Right lobe of liver (tissue), 4 donors: ENCODE measurements at regions not wholly inside any gene's neighbourhood (a gene's known extent, or its start where the extent isn't known, plus 50 kb on each side); places are given as distances from the start of the nearest gene placed in this dataset.

Experiments
- POLR2A ChIP-seq: fragments of 450-650 bp; IDR thresholded peaks from one replicate; pipeline ENCODE4 v1.6.1; 2017; ENCODE audit warnings: antibody characterized with exemption, mild to moderate bottlenecking
- TF ChIP-seq, protein P1 (sequence below), 4 donors: fragments of 200-600 bp in 3 of 4; fragments of 450-650 bp in 1 of 4; IDR thresholded peaks; one replicate each; pipeline versions ENCODE4 v1.5.1 to v1.8.0; 2016 to 2022; ENCODE audit warnings: antibody characterized with exemption in 4 of 4, mild to moderate bottlenecking in 2 of 4
- donor health status: DM: no; HTN: no; CAD: no.
- donor health status: DM: no; HTN: no; CAD: no.
- donor health status: DM: no; HTN: yes; CAD: no.

- TF ChIP-seq, protein P1, sequence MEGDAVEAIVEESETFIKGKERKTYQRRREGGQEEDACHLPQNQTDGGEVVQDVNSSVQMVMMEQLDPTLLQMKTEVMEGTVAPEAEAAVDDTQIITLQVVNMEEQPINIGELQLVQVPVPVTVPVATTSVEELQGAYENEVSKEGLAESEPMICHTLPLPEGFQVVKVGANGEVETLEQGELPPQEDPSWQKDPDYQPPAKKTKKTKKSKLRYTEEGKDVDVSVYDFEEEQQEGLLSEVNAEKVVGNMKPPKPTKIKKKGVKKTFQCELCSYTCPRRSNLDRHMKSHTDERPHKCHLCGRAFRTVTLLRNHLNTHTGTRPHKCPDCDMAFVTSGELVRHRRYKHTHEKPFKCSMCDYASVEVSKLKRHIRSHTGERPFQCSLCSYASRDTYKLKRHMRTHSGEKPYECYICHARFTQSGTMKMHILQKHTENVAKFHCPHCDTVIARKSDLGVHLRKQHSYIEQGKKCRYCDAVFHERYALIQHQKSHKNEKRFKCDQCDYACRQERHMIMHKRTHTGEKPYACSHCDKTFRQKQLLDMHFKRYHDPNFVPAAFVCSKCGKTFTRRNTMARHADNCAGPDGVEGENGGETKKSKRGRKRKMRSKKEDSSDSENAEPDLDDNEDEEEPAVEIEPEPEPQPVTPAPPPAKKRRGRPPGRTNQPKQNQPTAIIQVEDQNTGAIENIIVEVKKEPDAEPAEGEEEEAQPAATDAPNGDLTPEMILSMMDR (IDR thresholded peaks at IDR 0.05) = no peak
- TF ChIP-seq POLR2A = no peak
These were observed 74.3 kb downstream of the ACTBL2 start for GRCh38 chr5:57408285-57408684.
